OCI-LY1 (cell line): ENCODE measurements at regions not wholly inside any gene's neighbourhood (a gene's known extent, or its start where the extent isn't known, plus 50 kb on each side); places are given as distances from the start of the nearest gene placed in this dataset.

Source experiments
- EZH2 ChIP-seq: fragments of 200-600 bp; sonication (generic), shearing (Covaris generic); IDR thresholded peaks from 2 replicates; pipeline ENCODE4 v1.8.0; 2017; ENCODE audit warnings: borderline replicate concordance, mixed run types, mild to moderate bottlenecking, antibody characterized with exemption, low read length, moderate library complexity, mixed read lengths
- TF ChIP-seq, protein P1 (sequence below): fragments of 200-600 bp; sonication (generic), shearing (Covaris generic); IDR thresholded peaks from 2 replicates; pipeline ENCODE4 v1.5.1; 2017; ENCODE audit warnings: mild to moderate bottlenecking, antibody characterized with exemption, low read length, moderate library complexity, mixed read lengths

DNA sequence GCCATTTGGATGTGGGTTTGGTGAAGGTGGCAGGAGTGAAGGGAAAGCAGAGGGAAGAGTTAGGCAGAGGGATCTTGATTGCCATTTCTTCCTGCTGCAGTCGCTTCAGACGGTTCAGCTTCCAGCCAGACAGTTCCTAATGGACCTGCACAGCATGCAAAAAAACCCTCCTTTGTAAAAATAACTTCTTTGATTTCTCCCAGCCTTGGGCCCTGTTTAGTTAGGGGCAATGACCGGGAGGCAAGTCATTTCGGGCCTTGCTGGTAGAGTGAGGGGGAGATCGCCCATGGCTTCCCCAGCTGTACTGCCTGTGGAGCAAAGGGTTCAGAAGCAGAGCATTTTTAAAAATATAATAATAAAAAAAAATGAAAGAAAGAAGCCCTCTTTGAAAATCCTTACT is 67.2 kb upstream of the TLE1 start:
- TF ChIP-seq, protein P1, sequence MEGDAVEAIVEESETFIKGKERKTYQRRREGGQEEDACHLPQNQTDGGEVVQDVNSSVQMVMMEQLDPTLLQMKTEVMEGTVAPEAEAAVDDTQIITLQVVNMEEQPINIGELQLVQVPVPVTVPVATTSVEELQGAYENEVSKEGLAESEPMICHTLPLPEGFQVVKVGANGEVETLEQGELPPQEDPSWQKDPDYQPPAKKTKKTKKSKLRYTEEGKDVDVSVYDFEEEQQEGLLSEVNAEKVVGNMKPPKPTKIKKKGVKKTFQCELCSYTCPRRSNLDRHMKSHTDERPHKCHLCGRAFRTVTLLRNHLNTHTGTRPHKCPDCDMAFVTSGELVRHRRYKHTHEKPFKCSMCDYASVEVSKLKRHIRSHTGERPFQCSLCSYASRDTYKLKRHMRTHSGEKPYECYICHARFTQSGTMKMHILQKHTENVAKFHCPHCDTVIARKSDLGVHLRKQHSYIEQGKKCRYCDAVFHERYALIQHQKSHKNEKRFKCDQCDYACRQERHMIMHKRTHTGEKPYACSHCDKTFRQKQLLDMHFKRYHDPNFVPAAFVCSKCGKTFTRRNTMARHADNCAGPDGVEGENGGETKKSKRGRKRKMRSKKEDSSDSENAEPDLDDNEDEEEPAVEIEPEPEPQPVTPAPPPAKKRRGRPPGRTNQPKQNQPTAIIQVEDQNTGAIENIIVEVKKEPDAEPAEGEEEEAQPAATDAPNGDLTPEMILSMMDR, result no peak
- no peak for TF ChIP-seq EZH2
